Endothelial cell (in vitro differentiated cells): ENCODE measurements at regions not wholly inside any gene's neighbourhood (a gene's known extent, or its start where the extent isn't known, plus 50 kb on each side); places are given as distances from the start of the nearest gene placed in this dataset.

ENCODE experiments used
- DNase-seq: peaks from one replicate; pipeline ENCODE4 v3.0.0; 2021; ENCODE audit warnings: low spot score
- H3K27ac Mint-ChIP-seq: one replicate; pipeline ENCODE4 v1.8.0; 2021; ENCODE audit warnings: mixed read lengths, inconsistent platforms; ENCODE audit not compliant: unreplicated experiment
- H3K27me3 Mint-ChIP-seq: one replicate; pipeline ENCODE4 v1.8.0; 2021; ENCODE audit warnings: mild to moderate bottlenecking, moderate library complexity, mixed read lengths, inconsistent platforms; ENCODE audit not compliant: unreplicated experiment
- H3K36me3 Mint-ChIP-seq: one replicate; pipeline ENCODE4 v1.8.0; 2021; ENCODE audit warnings: mild to moderate bottlenecking, low read depth, mixed read lengths, inconsistent platforms; ENCODE audit not compliant: unreplicated experiment
- H3K4me1 Mint-ChIP-seq: one replicate; pipeline ENCODE4 v1.8.0; 2021; ENCODE audit warnings: mild to moderate bottlenecking, mixed read lengths, inconsistent platforms; ENCODE audit not compliant: unreplicated experiment
- H3K4me3 Mint-ChIP-seq: one replicate; pipeline ENCODE4 v1.8.0; 2021; ENCODE audit warnings: mild to moderate bottlenecking, mixed read lengths, inconsistent platforms; ENCODE audit not compliant: unreplicated experiment
- H3K9me3 Mint-ChIP-seq: one replicate; pipeline ENCODE4 v1.8.0; 2021; ENCODE audit warnings: mixed read lengths, inconsistent platforms; ENCODE audit not compliant: unreplicated experiment
- CTCF ChIP-seq: fragments of 200-600 bp; sonication (generic); IDR thresholded peaks from one replicate; pipeline ENCODE4 v1.5.0; 2021; ENCODE audit warnings: antibody characterized with exemption; ENCODE audit not compliant: unreplicated experiment

- no peak overlapping the region for H3K27ac Mint-ChIP-seq
- TF ChIP-seq CTCF: no peak
- H3K9me3 Mint-ChIP-seq: no peaks in the 10 kb centered on the region
- no peak overlapping the region for H3K4me3 Mint-ChIP-seq
- H3K27me3 Mint-ChIP-seq: no peaks in the 10 kb centered on the region
- H3K36me3 Mint-ChIP-seq: no peaks in the 10 kb centered on the region
- DNase-seq: no peak
- H3K4me1 Mint-ChIP-seq: no peaks in the 10 kb centered on the region
These were observed 195.5 kb downstream of the ERMARD start for GRCh38 chr6:169946971-169947370.

- Mint-ChIP-seq H3K27me3 (no peaks in the 10 kb centered on the region), H3K36me3 (no peaks in the 10 kb centered on the region), H3K4me3 (no peak overlapping the region), H3K27ac (no peak overlapping the region), H3K9me3 (no peaks in the 10 kb centered on the region), H3K4me1 (no peaks in the 10 kb centered on the region)
- DNase-seq: no peak
- TF ChIP-seq CTCF: no peak
These were observed 193.7 kb downstream of the ERMARD start for GRCh38 chr6:169945117-169945516.

DNA sequence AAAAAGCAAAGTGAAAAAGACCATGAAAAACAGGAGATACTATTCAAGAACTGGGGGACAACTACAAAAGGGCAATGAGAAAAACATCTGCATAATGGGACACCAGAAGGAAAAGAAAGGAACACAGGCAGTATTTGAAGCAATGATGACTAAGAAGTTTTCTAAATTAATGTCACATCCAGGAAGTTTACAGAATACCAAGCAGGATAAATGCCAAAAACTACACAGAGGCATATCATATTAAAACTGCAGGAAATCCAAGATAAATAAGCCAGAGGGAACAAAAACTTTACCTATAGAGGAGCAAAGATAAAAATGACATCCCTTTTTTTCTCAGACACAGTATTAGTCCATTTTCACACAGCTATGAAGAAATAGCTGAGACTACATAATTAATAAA lies 193.0 kb downstream of the ERMARD start:
- TF ChIP-seq CTCF: no peak
- Mint-ChIP-seq H3K9me3 (no peaks in the 10 kb centered on the region), H3K36me3 (no peaks in the 10 kb centered on the region), H3K27me3 (no peaks in the 10 kb centered on the region), H3K27ac (no peak overlapping the region), H3K4me3 (no peak overlapping the region), H3K4me1 (no peaks in the 10 kb centered on the region)
- DNase-seq: no peak

GRCh38 chr6:169944061-169944337 lies 192.6 kb downstream of the ERMARD start:
- no peak for TF ChIP-seq CTCF

DNA sequence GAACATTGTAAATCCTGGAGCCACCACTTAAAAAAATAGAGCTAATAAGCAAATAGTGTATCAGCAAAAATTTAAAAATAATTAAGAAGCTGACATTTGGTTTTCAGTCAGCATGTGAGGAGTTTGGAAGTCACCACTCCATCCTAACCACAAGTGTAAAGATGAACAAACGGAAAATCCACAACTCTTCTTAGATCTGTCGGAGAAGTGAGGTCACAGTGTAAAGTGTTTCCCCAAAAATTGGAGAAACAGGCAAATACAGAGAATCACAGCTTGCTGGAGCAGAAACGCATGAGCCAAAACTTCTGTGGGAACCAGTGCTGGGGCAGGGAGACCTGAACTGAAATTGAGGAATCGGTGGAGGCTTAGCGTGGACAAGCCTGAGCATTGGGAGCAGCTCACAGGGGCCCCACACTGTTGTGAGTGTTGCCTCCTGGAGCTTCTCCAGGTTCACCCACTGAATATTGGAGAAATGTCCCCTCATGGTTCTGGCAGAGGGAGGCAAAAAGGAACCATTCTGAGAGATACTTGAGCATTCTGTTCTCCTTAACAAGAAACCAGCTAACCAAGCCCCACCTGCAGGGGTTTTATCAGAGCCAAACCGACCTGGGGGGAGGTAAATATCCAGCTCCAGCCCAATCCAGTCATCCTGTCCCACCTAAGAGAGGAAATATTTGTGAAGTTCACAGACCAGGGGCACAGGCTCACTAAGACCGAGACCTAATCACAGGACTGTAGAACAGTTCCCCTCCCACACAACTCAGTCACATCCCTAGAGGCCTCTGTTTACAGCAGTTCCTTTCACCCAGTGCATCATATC lies 192.0 kb downstream of the ERMARD start:
- Mint-ChIP-seq H3K27me3 (peaks cover 4% of the 10 kb centered on the region), H3K27ac (no peak overlapping the region), H3K36me3 (no peaks in the 10 kb centered on the region), H3K4me3 (no peak overlapping the region), H3K9me3 (no peaks in the 10 kb centered on the region), H3K4me1 (no peaks in the 10 kb centered on the region)
- DNase-seq: no peak
- no peak for TF ChIP-seq CTCF

More at GRCh38 chr6:169944061-169944337, 192.6 kb downstream of the ERMARD start:
- Mint-ChIP-seq H3K27me3 (no peaks in the 10 kb centered on the region), H3K4me1 (no peaks in the 10 kb centered on the region), H3K4me3 (no peak overlapping the region), H3K27ac (no peak overlapping the region), H3K36me3 (no peaks in the 10 kb centered on the region), H3K9me3 (no peaks in the 10 kb centered on the region)
- no peak for DNase-seq
